ENCODE measurements at regions not wholly inside any gene's neighbourhood (a gene's known extent, or its start where the extent isn't known, plus 50 kb on each side); places are given as distances from the start of the nearest gene placed in this dataset.

- TF ChIP-seq ELK1 (IDR thresholded peaks at IDR 0.05; ENCODE audit: borderline replicate concordance, low read depth, low read length) = no peak
Measured at GRCh38 chr14:101506926-101507835, 54.1 kb upstream of the DIO3 start (continued).

GRCh38 chr14:101507836-101508150 is 53.5 kb upstream of the DIO3 start:
- no peak overlapping the region for H4K91ac ChIP-seq (ENCODE audit: insufficient read depth, low read depth, low read length)
- no peaks in the 10 kb centered on the region for H4K20me1 ChIP-seq (ENCODE audit: insufficient read depth, low read length)
- H3K14ac ChIP-seq (replicated peaks; ENCODE audit: low read depth, low read length) = no peak overlapping the region
- ChIA-PET POLR2A (ENCODE audit: unreplicated experiment) (no interaction called here), CTCF (no interaction called here)
- H3K27me3 ChIP-seq (ENCODE audit: control insufficient read depth, insufficient read depth, low read length) = peaks cover 6% of the 10 kb centered on the region; the same call in 1 of the 2 replicates
- in situ Hi-C loops (cut with MboI; ENCODE audit: low sequenced_read_pairs) (no loop called here), intact Hi-C loops (cut with micrococcal nuclease) (no loop called here), dilution Hi-C loops (cut with HindIII; ENCODE audit: low sequenced_read_pairs, unreplicated experiment) (no loop called here)
- H2BK5ac ChIP-seq (ENCODE audit: low read depth, low read length, poor library complexity, severe bottlenecking) = no peak overlapping the region
- H2BK15ac ChIP-seq (ENCODE audit: low read depth, low read length) = no peak overlapping the region
- TF ChIP-seq CTCF (conservative IDR thresholded peaks at IDR 0.05; ENCODE audit: low read depth, low read length) (no peak), RAD21 (IDR thresholded peaks at IDR 0.05; ENCODE audit: low read length) (no peak), MXI1 (IDR thresholded peaks at IDR 0.05; ENCODE audit: borderline replicate concordance, low read depth, low read length) (no peak), RFX5 (IDR thresholded peaks at IDR 0.05; ENCODE audit: low read depth, low read length) (no peak), MAZ (IDR thresholded peaks at IDR 0.05; ENCODE audit: borderline replicate concordance, low read depth, low read length) (no peak)
- no peak overlapping the region for H4K5ac ChIP-seq (ENCODE audit: low read depth, low read length)
- no peak overlapping the region for H2AFZ ChIP-seq (replicated peaks; ENCODE audit: low read length, poor library complexity)
- H3K79me1 ChIP-seq (ENCODE audit: low read depth in 1 of 2, low read length in 2 of 2) = no peaks in the 10 kb centered on the region
- no peaks in the 10 kb centered on the region for H3K9me1 ChIP-seq (ENCODE audit: insufficient read depth, low read length)
- no peak overlapping the region for H3K4me2 ChIP-seq (ENCODE audit: low read depth, low read length)
- DNase-seq = no peak
- H2AK9ac ChIP-seq (replicated peaks; ENCODE audit: low read depth, low read length, poor library complexity) = no peak overlapping the region
- no peaks in the 10 kb centered on the region for H3K36me3 ChIP-seq (ENCODE audit: control insufficient read depth, insufficient read depth, low read length)
- H3K4me3 ChIP-seq (ENCODE audit: insufficient read depth, low read depth, low read length) = no peak overlapping the region
- H3K9me3 ChIP-seq (ENCODE audit: control insufficient read depth, insufficient read depth, low read length) = peaks cover 5% of the 10 kb centered on the region
- no peaks in the 10 kb centered on the region for H3K4me1 ChIP-seq (ENCODE audit: control insufficient read depth, insufficient read depth, low read length)
- no peak overlapping the region for H3K4ac ChIP-seq (ENCODE audit: low read depth, low read length)
- no peak for ATAC-seq (ENCODE audit: low read depth)
- no TSS peak for BruUV-seq (replicated peaks)
- H3K18ac ChIP-seq (ENCODE audit: low read depth, low read length) = no peak overlapping the region
- H3K23ac ChIP-seq (ENCODE audit: low read depth, low read length) = no peak overlapping the region
- WGBS, 2 experiments (ENCODE audit: extremely low coverage in 2 of 2, insufficient read length in 1 of 2) = no CpG with 5 or more reads among the region's 4 CpGs
- H2BK120ac ChIP-seq (ENCODE audit: low read depth, low read length) = no peak overlapping the region
- no peak overlapping the region for H3K9ac ChIP-seq (ENCODE audit: low read depth, low read length)
- H3K27ac ChIP-seq (ENCODE audit: insufficient read depth, low read length) = no peak overlapping the region
- H2AK5ac ChIP-seq (ENCODE audit: low read depth, low read length) = no peak overlapping the region
- H2BK20ac ChIP-seq (ENCODE audit: low read depth, low read length) = no peak overlapping the region
- H3K56ac ChIP-seq (ENCODE audit: extremely low read depth, insufficient read depth, low read length) = no peak overlapping the region
- no peak overlapping the region for H4K8ac ChIP-seq (ENCODE audit: low read depth in 2 of 2, low read length in 2 of 2)
